Liver (tissue), 8 donors: ENCODE measurements at regions not wholly inside any gene's neighbourhood (a gene's known extent, or its start where the extent isn't known, plus 50 kb on each side); places are given as distances from the start of the nearest gene placed in this dataset.

ENCODE experiments used
- DNase-seq: peaks from one replicate; pipeline ENCODE4 v3.0.0-alpha.2; 2017; ENCODE audit warnings: low spot score
- H3K27ac ChIP-seq, 2 donors: one replicate each; pipeline ENCODE4 v1.7.0; 2013; ENCODE audit warnings: inconsistent platforms in 2 of 2, low read length in 2 of 2, control low read depth in 1 of 2, low read depth in 1 of 2, mild to moderate bottlenecking in 1 of 2
- H3K27me3 ChIP-seq, 4 donors: one replicate each; pipeline versions ENCODE4 v1.6.1 to v1.7.0; 2013; ENCODE audit warnings: low read length in 3 of 4, inconsistent platforms in 1 of 4, mild to moderate bottlenecking in 1 of 4, moderate library complexity in 1 of 4; ENCODE audit not compliant: control insufficient read depth in 4 of 4, insufficient read depth in 4 of 4
- H3K36me3 ChIP-seq, 4 donors: one replicate each; pipeline versions ENCODE4 v1.6.1 to v1.7.0; 2013; ENCODE audit warnings: low read length in 3 of 4, mild to moderate bottlenecking in 3 of 4, low read depth in 1 of 4, moderate library complexity in 1 of 4; ENCODE audit not compliant: control insufficient read depth in 4 of 4, insufficient read depth in 3 of 4
- H3K4me1 ChIP-seq, 4 donors: one replicate each; pipeline versions ENCODE4 v1.6.1 to v1.7.0; 2013; ENCODE audit warnings: low read length in 3 of 4, mild to moderate bottlenecking in 3 of 4, moderate library complexity in 1 of 4; ENCODE audit not compliant: control insufficient read depth in 4 of 4, insufficient read depth in 4 of 4
- H3K4me3 ChIP-seq, 3 donors: one replicate each; pipeline versions ENCODE4 v1.6.1 to v1.7.0; 2013; ENCODE audit warnings: low read length in 3 of 3, control low read depth in 1 of 3, low read depth in 1 of 3, mild to moderate bottlenecking in 1 of 3
- H3K9ac ChIP-seq, 2 donors: one replicate each; pipeline ENCODE4 v1.7.0; 2013; ENCODE audit warnings: low read length in 2 of 2, mild to moderate bottlenecking in 2 of 2, moderate library complexity in 2 of 2, control low read depth in 1 of 2, low read depth in 1 of 2
- H3K9me3 ChIP-seq, 4 donors: one replicate each; pipeline versions ENCODE4 v1.6.1 to v1.7.0; 2013; ENCODE audit warnings: low read length in 3 of 4; ENCODE audit not compliant: control insufficient read depth in 4 of 4
- EGR1 ChIP-seq, 2 donors: IDR thresholded peaks; 2 replicates each; pipeline ENCODE4 v1.6.1; 2016 to 2018; ENCODE audit warnings: antibody characterized with exemption in 2 of 2, low read depth in 2 of 2
- FOXA1 ChIP-seq: IDR thresholded peaks from 2 replicates; pipeline ENCODE4 v1.6.1; 2016; ENCODE audit warnings: antibody characterized with exemption
- FOXA2 ChIP-seq: IDR thresholded peaks from 2 replicates; pipeline ENCODE4 v1.6.1; 2016; ENCODE audit warnings: antibody characterized with exemption
- GABPA ChIP-seq, 2 donors: IDR thresholded peaks in 1 of 2; conservative IDR thresholded peaks in 1 of 2; 2 replicates each; pipeline ENCODE4 v1.6.1; 2016; ENCODE audit warnings: antibody characterized with exemption in 2 of 2, mild to moderate bottlenecking in 1 of 2, moderate library complexity in 1 of 2
- HNF4A ChIP-seq, 2 donors: conservative IDR thresholded peaks; 2 replicates each; pipeline ENCODE4 v1.6.1; 2016; ENCODE audit warnings: antibody characterized with exemption in 2 of 2, mild to moderate bottlenecking in 2 of 2
- JUND ChIP-seq, 2 donors: IDR thresholded peaks; 2 replicates each; pipeline ENCODE4 v1.6.1; 2016; ENCODE audit warnings: antibody characterized with exemption in 2 of 2
- MAX ChIP-seq: IDR thresholded peaks from 2 replicates; pipeline ENCODE4 v1.6.1; 2016; ENCODE audit warnings: antibody characterized with exemption
- NR2F2 ChIP-seq: IDR thresholded peaks from 2 replicates; pipeline ENCODE4 v1.6.1; 2016; ENCODE audit warnings: antibody characterized with exemption
- RAD21 ChIP-seq, 2 donors: IDR thresholded peaks; 2 replicates each; pipeline ENCODE4 v1.6.1; 2016; ENCODE audit warnings: antibody characterized with exemption in 2 of 2, mild to moderate bottlenecking in 2 of 2
- REST ChIP-seq: IDR thresholded peaks from 2 replicates; pipeline ENCODE4 v1.6.1; 2016; ENCODE audit warnings: antibody characterized with exemption, mild to moderate bottlenecking
- RXRA ChIP-seq, 2 donors: IDR thresholded peaks; 2 replicates each; pipeline ENCODE4 v1.6.1; 2017 to 2018; ENCODE audit warnings: antibody characterized with exemption in 2 of 2, mild to moderate bottlenecking in 1 of 2
- SP1 ChIP-seq: IDR thresholded peaks from 2 replicates; pipeline ENCODE4 v1.6.1; 2018; ENCODE audit warnings: antibody characterized with exemption, mild to moderate bottlenecking
- TAF1 ChIP-seq: conservative IDR thresholded peaks from 2 replicates; pipeline ENCODE4 v1.6.1; 2016; ENCODE audit warnings: antibody characterized with exemption, mild to moderate bottlenecking
- YY1 ChIP-seq: IDR thresholded peaks from 2 replicates; pipeline ENCODE4 v1.6.1; 2016; ENCODE audit warnings: antibody characterized with exemption, mild to moderate bottlenecking
- WGBS: extraction: QIAGEN DNeasy Blood & Tissue Kit; methylation state at CpG from one replicate; pipeline ENCODE4 v1.1.7; 2013; 5-methylcytosine and 5-hydroxymethylcytosine counted together
- TF ChIP-seq, protein P1 (sequence below): fragments of 150-350 bp; IDR thresholded peaks from 2 replicates; pipeline ENCODE4 v1.5.1; 2017; ENCODE audit warnings: improper control_type of control experiment, low read depth, low read length; ENCODE audit not compliant: missing input control
- TF ChIP-seq, protein P2 (sequence below): IDR thresholded peaks from 2 replicates; pipeline ENCODE4 v1.6.1; 2016; ENCODE audit warnings: antibody characterized with exemption
- donor health status: healthy.
- donor health status: healthy.
- donor health status: healthy.
- donor health status: healthy.
- donor health status: healthy.

- H3K36me3 ChIP-seq: no peaks in the 10 kb centered on the region
- no peaks in the 10 kb centered on the region for H3K4me1 ChIP-seq
- TF ChIP-seq RXRA (IDR thresholded peaks at IDR 0.05) (no peak), TAF1 (no peak), YY1 (no peak), RAD21 (IDR thresholded peaks at IDR 0.05) (no peak), SP1 (no peak), FOXA1 (no peak), JUND (IDR thresholded peaks at IDR 0.05) (no peak), HNF4A (conservative IDR thresholded peaks at IDR 0.05) (no peak), REST (no peak), NR2F2 (no peak), GABPA (IDR thresholded peaks at IDR 0.05 in 1 of 2, conservative IDR thresholded peaks at IDR 0.05 in 1 of 2) (no peak)
- no peak overlapping the region for H3K4me3 ChIP-seq
- H3K27me3 ChIP-seq: no peaks in the 10 kb centered on the region
- no peaks in the 10 kb centered on the region for H3K9me3 ChIP-seq
- no peak overlapping the region for H3K27ac ChIP-seq
- WGBS: 48% methylated on average over 2 of the region's 2 CpGs
- H3K9ac ChIP-seq: no peak overlapping the region
- DNase-seq: no peak
These were observed 164.9 kb upstream of the ST8SIA2 start for GRCh38 chr15:92228830-92229229.

DNA sequence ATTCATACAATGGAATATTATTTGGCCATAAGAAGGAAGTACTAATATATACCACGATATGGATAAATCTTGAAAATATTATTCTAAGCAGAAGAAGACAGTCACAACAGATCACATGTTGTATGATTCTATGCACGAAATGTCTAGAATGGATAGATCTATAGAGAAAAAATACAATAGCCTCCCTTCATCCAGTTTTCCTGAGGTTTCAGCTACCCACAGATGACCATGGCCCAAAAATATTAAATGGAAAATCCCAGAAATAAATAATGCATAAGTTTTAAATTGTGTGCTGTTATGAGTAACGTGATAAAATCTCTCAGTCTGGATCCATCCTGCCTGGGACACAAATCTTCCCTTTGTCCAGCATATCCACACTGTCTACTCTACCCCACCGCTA lies 162.2 kb upstream of the ST8SIA2 start:
- no peaks in the 10 kb centered on the region for H3K9me3 ChIP-seq
- TF ChIP-seq, protein P1, sequence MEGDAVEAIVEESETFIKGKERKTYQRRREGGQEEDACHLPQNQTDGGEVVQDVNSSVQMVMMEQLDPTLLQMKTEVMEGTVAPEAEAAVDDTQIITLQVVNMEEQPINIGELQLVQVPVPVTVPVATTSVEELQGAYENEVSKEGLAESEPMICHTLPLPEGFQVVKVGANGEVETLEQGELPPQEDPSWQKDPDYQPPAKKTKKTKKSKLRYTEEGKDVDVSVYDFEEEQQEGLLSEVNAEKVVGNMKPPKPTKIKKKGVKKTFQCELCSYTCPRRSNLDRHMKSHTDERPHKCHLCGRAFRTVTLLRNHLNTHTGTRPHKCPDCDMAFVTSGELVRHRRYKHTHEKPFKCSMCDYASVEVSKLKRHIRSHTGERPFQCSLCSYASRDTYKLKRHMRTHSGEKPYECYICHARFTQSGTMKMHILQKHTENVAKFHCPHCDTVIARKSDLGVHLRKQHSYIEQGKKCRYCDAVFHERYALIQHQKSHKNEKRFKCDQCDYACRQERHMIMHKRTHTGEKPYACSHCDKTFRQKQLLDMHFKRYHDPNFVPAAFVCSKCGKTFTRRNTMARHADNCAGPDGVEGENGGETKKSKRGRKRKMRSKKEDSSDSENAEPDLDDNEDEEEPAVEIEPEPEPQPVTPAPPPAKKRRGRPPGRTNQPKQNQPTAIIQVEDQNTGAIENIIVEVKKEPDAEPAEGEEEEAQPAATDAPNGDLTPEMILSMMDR: no peak
- TF ChIP-seq NR2F2 (no peak), FOXA2 (no peak), EGR1 (IDR thresholded peaks at IDR 0.05; ENCODE audit: low read depth in 2 of 2) (no peak), FOXA1 (no peak), SP1 (no peak), JUND (IDR thresholded peaks at IDR 0.05) (no peak), REST (no peak), RXRA (IDR thresholded peaks at IDR 0.05) (no peak), HNF4A (conservative IDR thresholded peaks at IDR 0.05) (no peak), RAD21 (IDR thresholded peaks at IDR 0.05) (no peak), YY1 (no peak), GABPA (IDR thresholded peaks at IDR 0.05 in 1 of 2, conservative IDR thresholded peaks at IDR 0.05 in 1 of 2) (no peak), MAX (no peak)
- TF ChIP-seq, protein P2, sequence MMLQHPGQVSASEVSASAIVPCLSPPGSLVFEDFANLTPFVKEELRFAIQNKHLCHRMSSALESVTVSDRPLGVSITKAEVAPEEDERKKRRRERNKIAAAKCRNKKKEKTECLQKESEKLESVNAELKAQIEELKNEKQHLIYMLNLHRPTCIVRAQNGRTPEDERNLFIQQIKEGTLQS: no peak
- no peak overlapping the region for H3K9ac ChIP-seq
- no peaks in the 10 kb centered on the region for H3K36me3 ChIP-seq
- no peak overlapping the region for H3K4me3 ChIP-seq
- no peaks in the 10 kb centered on the region for H3K4me1 ChIP-seq
- no peak for DNase-seq
- WGBS: 55% methylated on average over 4 of the region's 4 CpGs
- no peak overlapping the region for H3K27ac ChIP-seq
- H3K27me3 ChIP-seq: no peaks in the 10 kb centered on the region
